OCI-LY1 (cell line): ENCODE measurements at regions not wholly inside any gene's neighbourhood (a gene's known extent, or its start where the extent isn't known, plus 50 kb on each side); places are given as distances from the start of the nearest gene placed in this dataset.

Experiments used
- EZH2 ChIP-seq: fragments of 200-600 bp; sonication (generic), shearing (Covaris generic); IDR thresholded peaks from 2 replicates; pipeline ENCODE4 v1.8.0; 2017; ENCODE audit warnings: borderline replicate concordance, mixed run types, mild to moderate bottlenecking, antibody characterized with exemption, low read length, moderate library complexity, mixed read lengths
- TF ChIP-seq, protein P1 (sequence below): fragments of 200-600 bp; sonication (generic), shearing (Covaris generic); IDR thresholded peaks from 2 replicates; pipeline ENCODE4 v1.5.1; 2017; ENCODE audit warnings: mild to moderate bottlenecking, antibody characterized with exemption, low read length, moderate library complexity, mixed read lengths

DNA sequence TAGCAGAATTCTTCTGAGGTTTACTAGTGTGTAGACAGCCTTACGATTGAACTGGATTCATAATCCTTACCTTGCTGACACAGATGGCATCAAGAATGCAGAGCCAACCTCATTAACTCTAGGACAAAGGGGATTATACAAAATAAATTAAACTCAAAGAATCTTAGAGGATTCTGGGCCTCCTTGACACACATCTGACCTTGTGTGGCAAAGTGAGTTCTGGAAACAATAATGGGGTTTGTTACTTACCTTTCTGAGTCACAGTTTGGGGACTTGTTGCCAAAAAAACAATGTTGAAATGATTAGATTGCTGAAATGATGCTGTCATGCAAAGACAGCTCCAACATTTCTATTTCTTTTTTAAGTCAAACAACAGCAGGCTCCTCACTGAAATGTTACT lies 179.1 kb upstream of the ISX start:
- TF ChIP-seq, protein P1, sequence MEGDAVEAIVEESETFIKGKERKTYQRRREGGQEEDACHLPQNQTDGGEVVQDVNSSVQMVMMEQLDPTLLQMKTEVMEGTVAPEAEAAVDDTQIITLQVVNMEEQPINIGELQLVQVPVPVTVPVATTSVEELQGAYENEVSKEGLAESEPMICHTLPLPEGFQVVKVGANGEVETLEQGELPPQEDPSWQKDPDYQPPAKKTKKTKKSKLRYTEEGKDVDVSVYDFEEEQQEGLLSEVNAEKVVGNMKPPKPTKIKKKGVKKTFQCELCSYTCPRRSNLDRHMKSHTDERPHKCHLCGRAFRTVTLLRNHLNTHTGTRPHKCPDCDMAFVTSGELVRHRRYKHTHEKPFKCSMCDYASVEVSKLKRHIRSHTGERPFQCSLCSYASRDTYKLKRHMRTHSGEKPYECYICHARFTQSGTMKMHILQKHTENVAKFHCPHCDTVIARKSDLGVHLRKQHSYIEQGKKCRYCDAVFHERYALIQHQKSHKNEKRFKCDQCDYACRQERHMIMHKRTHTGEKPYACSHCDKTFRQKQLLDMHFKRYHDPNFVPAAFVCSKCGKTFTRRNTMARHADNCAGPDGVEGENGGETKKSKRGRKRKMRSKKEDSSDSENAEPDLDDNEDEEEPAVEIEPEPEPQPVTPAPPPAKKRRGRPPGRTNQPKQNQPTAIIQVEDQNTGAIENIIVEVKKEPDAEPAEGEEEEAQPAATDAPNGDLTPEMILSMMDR: no peak
- TF ChIP-seq EZH2: no peak
